ENCODE measurements at regions not wholly inside any gene's neighbourhood (a gene's known extent, or its start where the extent isn't known, plus 50 kb on each side); places are given as distances from the start of the nearest gene placed in this dataset.
"Not testable (repeated sequence)": the region's sequence is repeated elsewhere in the genome, so short reads cannot be mapped to it uniquely, and the experiment has no call there.

DNA sequence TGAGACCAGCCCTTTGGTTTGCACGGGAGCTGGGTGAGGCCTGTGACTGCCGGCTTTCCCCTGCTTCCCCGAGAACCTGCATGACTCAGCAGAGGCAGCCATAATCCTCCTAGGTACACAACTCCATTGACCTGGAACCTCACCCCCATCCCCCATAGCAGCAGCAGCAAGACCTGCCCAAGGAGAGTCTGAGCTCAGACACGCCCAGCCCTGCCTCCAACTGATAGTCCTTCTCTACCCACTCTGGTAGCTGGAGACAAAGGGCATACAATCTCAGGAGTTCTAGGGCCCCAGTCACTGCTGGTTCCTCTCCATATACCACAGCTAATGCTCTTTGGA, 141.0 kb upstream of the ARHGEF26 start:
- TF ChIP-seq, protein P1, sequence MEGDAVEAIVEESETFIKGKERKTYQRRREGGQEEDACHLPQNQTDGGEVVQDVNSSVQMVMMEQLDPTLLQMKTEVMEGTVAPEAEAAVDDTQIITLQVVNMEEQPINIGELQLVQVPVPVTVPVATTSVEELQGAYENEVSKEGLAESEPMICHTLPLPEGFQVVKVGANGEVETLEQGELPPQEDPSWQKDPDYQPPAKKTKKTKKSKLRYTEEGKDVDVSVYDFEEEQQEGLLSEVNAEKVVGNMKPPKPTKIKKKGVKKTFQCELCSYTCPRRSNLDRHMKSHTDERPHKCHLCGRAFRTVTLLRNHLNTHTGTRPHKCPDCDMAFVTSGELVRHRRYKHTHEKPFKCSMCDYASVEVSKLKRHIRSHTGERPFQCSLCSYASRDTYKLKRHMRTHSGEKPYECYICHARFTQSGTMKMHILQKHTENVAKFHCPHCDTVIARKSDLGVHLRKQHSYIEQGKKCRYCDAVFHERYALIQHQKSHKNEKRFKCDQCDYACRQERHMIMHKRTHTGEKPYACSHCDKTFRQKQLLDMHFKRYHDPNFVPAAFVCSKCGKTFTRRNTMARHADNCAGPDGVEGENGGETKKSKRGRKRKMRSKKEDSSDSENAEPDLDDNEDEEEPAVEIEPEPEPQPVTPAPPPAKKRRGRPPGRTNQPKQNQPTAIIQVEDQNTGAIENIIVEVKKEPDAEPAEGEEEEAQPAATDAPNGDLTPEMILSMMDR (IDR thresholded peaks at IDR 0.05), result no peak
- H3K9ac ChIP-seq (ENCODE audit: insufficient read depth, low read length, poor library complexity, severe bottlenecking), result no peak overlapping the region
- H3K4me1 Mint-ChIP-seq, result no peaks in the 10 kb centered on the region
- DNase-seq, result no peak
- no peak overlapping the region for H3K4me3 Mint-ChIP-seq
- H3K27me3 Mint-ChIP-seq (ENCODE audit: low read depth in 3 of 3), result no peaks in the 10 kb centered on the region
- no peak overlapping the region for H2AFZ ChIP-seq (ENCODE audit: insufficient read depth, low read depth, low read length, poor library complexity, severe bottlenecking)
- no peak overlapping the region for H3K27ac Mint-ChIP-seq
- intact Hi-C loops (cut with micrococcal nuclease), result no loop called here
- H3K36me3 ChIP-seq (replicated peaks in 1 of 2; ENCODE audit: control insufficient read depth in 1 of 2, insufficient read depth in 2 of 2, low read length in 2 of 2), result no peaks in the 10 kb centered on the region
- no peak overlapping the region for H3K4me2 ChIP-seq (replicated peaks; ENCODE audit: extremely low read depth, low read length, poor library complexity, severe bottlenecking)
- peaks cover 0 to 8% (median 3%) of the 10 kb centered on the region in 7 donors for H3K9me3 Mint-ChIP-seq
- H3K9me3 ChIP-seq (replicated peaks in 1 of 2; ENCODE audit: control insufficient read depth in 1 of 2, insufficient read depth in 1 of 2, low read length in 2 of 2), result no peaks in the 10 kb centered on the region
- H3K79me2 ChIP-seq (ENCODE audit: insufficient read depth, low read length), result no peaks in the 10 kb centered on the region
- 94% methylated on average over 4 of the region's 4 CpGs for WGBS (ENCODE audit: insufficient coverage)
- no peak overlapping the region for H3K27ac ChIP-seq (ENCODE audit: low read depth in 1 of 2, low read length in 2 of 2)
- no peaks in the 10 kb centered on the region for H4K20me1 ChIP-seq (ENCODE audit: insufficient read depth, low read length)
- H3K4me1 ChIP-seq (ENCODE audit: control insufficient read depth in 1 of 2, insufficient read depth in 2 of 2, low read length in 2 of 2), result no peaks in the 10 kb centered on the region
- no peaks in the 10 kb centered on the region for H3K27me3 ChIP-seq (ENCODE audit: control insufficient read depth in 2 of 2, insufficient read depth in 2 of 2, low read length in 2 of 2)
- H3K36me3 Mint-ChIP-seq, result no peaks in the 10 kb centered on the region
- no peak overlapping the region for H3K4me3 ChIP-seq (replicated peaks in 1 of 3; ENCODE audit: low read depth in 2 of 3, low read length in 3 of 3)

DNA sequence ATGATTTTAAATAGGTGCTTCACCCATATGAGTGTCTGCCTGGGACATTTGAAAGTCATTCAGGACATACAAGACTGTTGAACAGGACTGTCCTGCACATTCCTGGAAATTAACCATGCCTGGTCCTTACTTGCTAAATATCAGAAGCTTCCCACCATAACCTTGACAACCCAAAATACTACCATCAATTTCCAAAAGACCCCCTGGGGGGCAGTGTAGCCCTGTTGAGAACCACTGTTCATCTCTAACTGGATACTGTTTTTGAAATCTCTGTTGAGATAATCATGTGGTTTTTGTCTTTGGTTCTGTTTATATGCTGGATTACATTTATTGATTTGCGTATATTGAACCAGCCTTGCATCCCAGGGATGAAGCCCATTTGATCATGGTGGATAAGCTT, 123.8 kb upstream of the ARHGEF26 start:
- H3K4me3 ChIP-seq (replicated peaks in 1 of 3; ENCODE audit: low read depth in 2 of 3, low read length in 3 of 3); H3K79me2 ChIP-seq (ENCODE audit: insufficient read depth, low read length); H3K27ac ChIP-seq (ENCODE audit: low read depth in 1 of 2, low read length in 2 of 2); H3K27me3 Mint-ChIP-seq (ENCODE audit: low read depth in 3 of 3); H3K4me3 Mint-ChIP-seq; H3K27me3 ChIP-seq (ENCODE audit: control insufficient read depth in 2 of 2, insufficient read depth in 2 of 2, low read length in 2 of 2); H3K36me3 ChIP-seq (replicated peaks in 1 of 2; ENCODE audit: control insufficient read depth in 1 of 2, insufficient read depth in 2 of 2, low read length in 2 of 2); H3K36me3 Mint-ChIP-seq; H3K9ac ChIP-seq (ENCODE audit: insufficient read depth, low read length, poor library complexity, severe bottlenecking); H3K4me2 ChIP-seq (replicated peaks; ENCODE audit: extremely low read depth, low read length, poor library complexity, severe bottlenecking); H3K4me1 Mint-ChIP-seq; intact Hi-C loops (cut with micrococcal nuclease); H3K27ac Mint-ChIP-seq; H2AFZ ChIP-seq (ENCODE audit: insufficient read depth, low read depth, low read length, poor library complexity, severe bottlenecking); H3K4me1 ChIP-seq (ENCODE audit: control insufficient read depth in 1 of 2, insufficient read depth in 2 of 2, low read length in 2 of 2); H4K20me1 ChIP-seq (ENCODE audit: insufficient read depth, low read length); DNase-seq; H3K9me3 ChIP-seq (replicated peaks in 1 of 2; ENCODE audit: control insufficient read depth in 1 of 2, insufficient read depth in 1 of 2, low read length in 2 of 2): not testable (repeated sequence)
- H3K9me3 Mint-ChIP-seq, result peaks cover 0 to 12% (median 4%) of the 10 kb centered on the region in 7 donors
- no CpG with 5 or more reads among the region's 1 CpG for WGBS (ENCODE audit: insufficient coverage)

Data from CD14-positive monocyte (primary cell).